ENCODE measurements at regions not wholly inside any gene's neighbourhood (a gene's known extent, or its start where the extent isn't known, plus 50 kb on each side); places are given as distances from the start of the nearest gene placed in this dataset.

DNA sequence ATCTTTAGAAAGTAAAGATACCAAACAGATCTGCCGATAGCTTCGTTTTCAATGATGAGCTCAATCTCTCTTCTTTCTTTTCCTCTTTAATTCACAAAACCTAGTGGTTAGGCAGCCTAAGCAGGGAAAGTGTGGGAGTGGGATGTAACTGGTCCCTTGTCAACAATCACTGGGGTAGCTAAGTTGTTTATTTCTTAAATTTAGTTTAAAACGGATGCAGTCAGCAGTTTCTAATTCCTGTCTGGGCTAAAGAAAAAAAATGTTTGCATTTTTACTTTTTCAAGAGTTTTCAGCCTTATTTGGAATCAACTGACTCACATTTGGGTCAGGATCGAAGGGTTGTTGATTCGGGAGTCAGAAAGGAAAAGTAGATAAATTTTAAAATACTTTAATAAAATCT lies 137.7 kb upstream of the TACR1 start:
- no peaks in the 10 kb centered on the region for H3K36me3 Mint-ChIP-seq

More for the DNA sequence above, 137.7 kb upstream of the TACR1 start:
- Mint-ChIP-seq H3K27me3 (ENCODE audit: low read depth) (no peaks in the 10 kb centered on the region), H3K9me3 (no peaks in the 10 kb centered on the region), H3K4me1 (peaks cover 27% of the 10 kb centered on the region), H3K4me3 (no peak overlapping the region), H3K27ac (no peak overlapping the region)
- CTCF ChIA-PET: interaction anchor here (1.4 kb wide), 1 partner anchor 179 kb away, joined by 3 read pairs; no protein-coding TSS in a partner anchor
- POLR2A ChIA-PET: no interaction called here
- TF ChIP-seq ZNF416 (CRISPR knock-in tag; IDR thresholded peaks at IDR 0.05) (no peak), PRRX2 (CRISPR knock-in tag; IDR thresholded peaks at IDR 0.05) (no peak), GTF2I (CRISPR knock-in tag; conservative IDR thresholded peaks at IDR 0.05) (no peak), ZNF263 (CRISPR knock-in tag; IDR thresholded peaks at IDR 0.05; ENCODE audit: low read depth) (no peak), ESRRA (CRISPR knock-in tag; IDR thresholded peaks at IDR 0.05; ENCODE audit: borderline replicate concordance) (no peak), TP53 (CRISPR knock-in tag; IDR thresholded peaks at IDR 0.05) (no peak), CREM (CRISPR knock-in tag; IDR thresholded peaks at IDR 0.05) (no peak), FOXP1 (CRISPR knock-in tag; IDR thresholded peaks at IDR 0.05; ENCODE audit: borderline replicate concordance) (no peak)
- TF ChIP-seq, protein P1, sequence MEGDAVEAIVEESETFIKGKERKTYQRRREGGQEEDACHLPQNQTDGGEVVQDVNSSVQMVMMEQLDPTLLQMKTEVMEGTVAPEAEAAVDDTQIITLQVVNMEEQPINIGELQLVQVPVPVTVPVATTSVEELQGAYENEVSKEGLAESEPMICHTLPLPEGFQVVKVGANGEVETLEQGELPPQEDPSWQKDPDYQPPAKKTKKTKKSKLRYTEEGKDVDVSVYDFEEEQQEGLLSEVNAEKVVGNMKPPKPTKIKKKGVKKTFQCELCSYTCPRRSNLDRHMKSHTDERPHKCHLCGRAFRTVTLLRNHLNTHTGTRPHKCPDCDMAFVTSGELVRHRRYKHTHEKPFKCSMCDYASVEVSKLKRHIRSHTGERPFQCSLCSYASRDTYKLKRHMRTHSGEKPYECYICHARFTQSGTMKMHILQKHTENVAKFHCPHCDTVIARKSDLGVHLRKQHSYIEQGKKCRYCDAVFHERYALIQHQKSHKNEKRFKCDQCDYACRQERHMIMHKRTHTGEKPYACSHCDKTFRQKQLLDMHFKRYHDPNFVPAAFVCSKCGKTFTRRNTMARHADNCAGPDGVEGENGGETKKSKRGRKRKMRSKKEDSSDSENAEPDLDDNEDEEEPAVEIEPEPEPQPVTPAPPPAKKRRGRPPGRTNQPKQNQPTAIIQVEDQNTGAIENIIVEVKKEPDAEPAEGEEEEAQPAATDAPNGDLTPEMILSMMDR (IDR thresholded peaks at IDR 0.05): no peak
- TF ChIP-seq, protein P2, sequence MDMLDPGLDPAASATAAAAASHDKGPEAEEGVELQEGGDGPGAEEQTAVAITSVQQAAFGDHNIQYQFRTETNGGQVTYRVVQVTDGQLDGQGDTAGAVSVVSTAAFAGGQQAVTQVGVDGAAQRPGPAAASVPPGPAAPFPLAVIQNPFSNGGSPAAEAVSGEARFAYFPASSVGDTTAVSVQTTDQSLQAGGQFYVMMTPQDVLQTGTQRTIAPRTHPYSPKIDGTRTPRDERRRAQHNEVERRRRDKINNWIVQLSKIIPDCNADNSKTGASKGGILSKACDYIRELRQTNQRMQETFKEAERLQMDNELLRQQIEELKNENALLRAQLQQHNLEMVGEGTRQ (CRISPR knock-in tag; IDR thresholded peaks at IDR 0.05): no peak
- TF ChIP-seq, protein P3, sequence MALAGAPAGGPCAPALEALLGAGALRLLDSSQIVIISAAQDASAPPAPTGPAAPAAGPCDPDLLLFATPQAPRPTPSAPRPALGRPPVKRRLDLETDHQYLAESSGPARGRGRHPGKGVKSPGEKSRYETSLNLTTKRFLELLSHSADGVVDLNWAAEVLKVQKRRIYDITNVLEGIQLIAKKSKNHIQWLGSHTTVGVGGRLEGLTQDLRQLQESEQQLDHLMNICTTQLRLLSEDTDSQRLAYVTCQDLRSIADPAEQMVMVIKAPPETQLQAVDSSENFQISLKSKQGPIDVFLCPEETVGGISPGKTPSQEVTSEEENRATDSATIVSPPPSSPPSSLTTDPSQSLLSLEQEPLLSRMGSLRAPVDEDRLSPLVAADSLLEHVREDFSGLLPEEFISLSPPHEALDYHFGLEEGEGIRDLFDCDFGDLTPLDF (CRISPR knock-in tag; IDR thresholded peaks at IDR 0.05): no peak
- TF ChIP-seq, protein P4, sequence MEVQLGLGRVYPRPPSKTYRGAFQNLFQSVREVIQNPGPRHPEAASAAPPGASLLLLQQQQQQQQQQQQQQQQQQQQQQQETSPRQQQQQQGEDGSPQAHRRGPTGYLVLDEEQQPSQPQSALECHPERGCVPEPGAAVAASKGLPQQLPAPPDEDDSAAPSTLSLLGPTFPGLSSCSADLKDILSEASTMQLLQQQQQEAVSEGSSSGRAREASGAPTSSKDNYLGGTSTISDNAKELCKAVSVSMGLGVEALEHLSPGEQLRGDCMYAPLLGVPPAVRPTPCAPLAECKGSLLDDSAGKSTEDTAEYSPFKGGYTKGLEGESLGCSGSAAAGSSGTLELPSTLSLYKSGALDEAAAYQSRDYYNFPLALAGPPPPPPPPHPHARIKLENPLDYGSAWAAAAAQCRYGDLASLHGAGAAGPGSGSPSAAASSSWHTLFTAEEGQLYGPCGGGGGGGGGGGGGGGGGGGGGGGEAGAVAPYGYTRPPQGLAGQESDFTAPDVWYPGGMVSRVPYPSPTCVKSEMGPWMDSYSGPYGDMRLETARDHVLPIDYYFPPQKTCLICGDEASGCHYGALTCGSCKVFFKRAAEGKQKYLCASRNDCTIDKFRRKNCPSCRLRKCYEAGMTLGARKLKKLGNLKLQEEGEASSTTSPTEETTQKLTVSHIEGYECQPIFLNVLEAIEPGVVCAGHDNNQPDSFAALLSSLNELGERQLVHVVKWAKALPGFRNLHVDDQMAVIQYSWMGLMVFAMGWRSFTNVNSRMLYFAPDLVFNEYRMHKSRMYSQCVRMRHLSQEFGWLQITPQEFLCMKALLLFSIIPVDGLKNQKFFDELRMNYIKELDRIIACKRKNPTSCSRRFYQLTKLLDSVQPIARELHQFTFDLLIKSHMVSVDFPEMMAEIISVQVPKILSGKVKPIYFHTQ (CRISPR knock-in tag; IDR thresholded peaks at IDR 0.05): no peak
- TF ChIP-seq, protein P5, sequence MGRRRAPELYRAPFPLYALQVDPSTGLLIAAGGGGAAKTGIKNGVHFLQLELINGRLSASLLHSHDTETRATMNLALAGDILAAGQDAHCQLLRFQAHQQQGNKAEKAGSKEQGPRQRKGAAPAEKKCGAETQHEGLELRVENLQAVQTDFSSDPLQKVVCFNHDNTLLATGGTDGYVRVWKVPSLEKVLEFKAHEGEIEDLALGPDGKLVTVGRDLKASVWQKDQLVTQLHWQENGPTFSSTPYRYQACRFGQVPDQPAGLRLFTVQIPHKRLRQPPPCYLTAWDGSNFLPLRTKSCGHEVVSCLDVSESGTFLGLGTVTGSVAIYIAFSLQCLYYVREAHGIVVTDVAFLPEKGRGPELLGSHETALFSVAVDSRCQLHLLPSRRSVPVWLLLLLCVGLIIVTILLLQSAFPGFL (CRISPR knock-in tag; IDR thresholded peaks at IDR 0.05; ENCODE audit: borderline replicate concordance): no peak
- TF ChIP-seq, protein P6, sequence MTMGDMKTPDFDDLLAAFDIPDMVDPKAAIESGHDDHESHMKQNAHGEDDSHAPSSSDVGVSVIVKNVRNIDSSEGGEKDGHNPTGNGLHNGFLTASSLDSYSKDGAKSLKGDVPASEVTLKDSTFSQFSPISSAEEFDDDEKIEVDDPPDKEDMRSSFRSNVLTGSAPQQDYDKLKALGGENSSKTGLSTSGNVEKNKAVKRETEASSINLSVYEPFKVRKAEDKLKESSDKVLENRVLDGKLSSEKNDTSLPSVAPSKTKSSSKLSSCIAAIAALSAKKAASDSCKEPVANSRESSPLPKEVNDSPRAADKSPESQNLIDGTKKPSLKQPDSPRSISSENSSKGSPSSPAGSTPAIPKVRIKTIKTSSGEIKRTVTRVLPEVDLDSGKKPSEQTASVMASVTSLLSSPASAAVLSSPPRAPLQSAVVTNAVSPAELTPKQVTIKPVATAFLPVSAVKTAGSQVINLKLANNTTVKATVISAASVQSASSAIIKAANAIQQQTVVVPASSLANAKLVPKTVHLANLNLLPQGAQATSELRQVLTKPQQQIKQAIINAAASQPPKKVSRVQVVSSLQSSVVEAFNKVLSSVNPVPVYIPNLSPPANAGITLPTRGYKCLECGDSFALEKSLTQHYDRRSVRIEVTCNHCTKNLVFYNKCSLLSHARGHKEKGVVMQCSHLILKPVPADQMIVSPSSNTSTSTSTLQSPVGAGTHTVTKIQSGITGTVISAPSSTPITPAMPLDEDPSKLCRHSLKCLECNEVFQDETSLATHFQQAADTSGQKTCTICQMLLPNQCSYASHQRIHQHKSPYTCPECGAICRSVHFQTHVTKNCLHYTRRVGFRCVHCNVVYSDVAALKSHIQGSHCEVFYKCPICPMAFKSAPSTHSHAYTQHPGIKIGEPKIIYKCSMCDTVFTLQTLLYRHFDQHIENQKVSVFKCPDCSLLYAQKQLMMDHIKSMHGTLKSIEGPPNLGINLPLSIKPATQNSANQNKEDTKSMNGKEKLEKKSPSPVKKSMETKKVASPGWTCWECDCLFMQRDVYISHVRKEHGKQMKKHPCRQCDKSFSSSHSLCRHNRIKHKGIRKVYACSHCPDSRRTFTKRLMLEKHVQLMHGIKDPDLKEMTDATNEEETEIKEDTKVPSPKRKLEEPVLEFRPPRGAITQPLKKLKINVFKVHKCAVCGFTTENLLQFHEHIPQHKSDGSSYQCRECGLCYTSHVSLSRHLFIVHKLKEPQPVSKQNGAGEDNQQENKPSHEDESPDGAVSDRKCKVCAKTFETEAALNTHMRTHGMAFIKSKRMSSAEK (CRISPR knock-in tag; IDR thresholded peaks at IDR 0.05; ENCODE audit: borderline replicate concordance): no peak
- TF ChIP-seq, protein P7, sequence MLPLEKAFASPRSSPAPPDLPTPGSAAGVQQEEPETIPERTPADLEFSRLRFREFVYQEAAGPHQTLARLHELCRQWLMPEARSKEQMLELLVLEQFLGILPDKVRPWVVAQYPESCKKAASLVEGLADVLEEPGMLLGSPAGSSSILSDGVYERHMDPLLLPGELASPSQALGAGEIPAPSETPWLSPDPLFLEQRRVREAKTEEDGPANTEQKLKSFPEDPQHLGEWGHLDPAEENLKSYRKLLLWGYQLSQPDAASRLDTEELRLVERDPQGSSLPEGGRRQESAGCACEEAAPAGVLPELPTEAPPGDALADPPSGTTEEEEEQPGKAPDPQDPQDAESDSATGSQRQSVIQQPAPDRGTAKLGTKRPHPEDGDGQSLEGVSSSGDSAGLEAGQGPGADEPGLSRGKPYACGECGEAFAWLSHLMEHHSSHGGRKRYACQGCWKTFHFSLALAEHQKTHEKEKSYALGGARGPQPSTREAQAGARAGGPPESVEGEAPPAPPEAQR (CRISPR knock-in tag; IDR thresholded peaks at IDR 0.05): no peak
- no peak for DNase-seq (ENCODE audit: low spot score)
- ATAC-seq: no peak
